Esophagus squamous epithelium (tissue), 4 donors: ENCODE measurements at regions not wholly inside any gene's neighbourhood (a gene's known extent, or its start where the extent isn't known, plus 50 kb on each side); places are given as distances from the start of the nearest gene placed in this dataset.

Experiments
- CTCF ChIP-seq, 6 experiments: fragments of 450-650 bp in 4 of 6; fragments of 200-600 bp in 2 of 6; sonication (generic) in 2 of 6; IDR thresholded peaks; one replicate each; pipeline ENCODE4 v1.5.1; 2016 to 2019; ENCODE audit warnings: antibody characterized with exemption in 6 of 6, mild to moderate bottlenecking in 4 of 6, moderate library complexity in 4 of 6
- POLR2A ChIP-seq, 4 donors: fragments of 450-650 bp; IDR thresholded peaks; one replicate each; pipeline ENCODE4 v1.6.1; 2017; ENCODE audit warnings: antibody characterized with exemption in 4 of 4, mild to moderate bottlenecking in 4 of 4, moderate library complexity in 3 of 4

- TF ChIP-seq CTCF (IDR thresholded peaks at IDR 0.05) (no peak), POLR2A (IDR thresholded peaks at IDR 0.05) (no peak)
Observed at GRCh38 chr10:131631619-131632018, 269.2 kb upstream of the PPP2R2D start.
